Activated CD4-positive, alpha-beta T cell treated with anti-CD3 and anti-CD28 coated beads, Interleukin-2, Interleukin-6, amounts not matched to agents 100 ng/mL and 50 ng/mL, durations not matched to agents 16 hours and 8 hours (primary cell): ENCODE measurements at regions not wholly inside any gene's neighbourhood (a gene's known extent, or its start where the extent isn't known, plus 50 kb on each side); places are given as distances from the start of the nearest gene placed in this dataset.

Source experiments
- DNase-seq: peaks from one replicate; pipeline ENCODE4 v3.0.0-alpha.2; 2020

DNA sequence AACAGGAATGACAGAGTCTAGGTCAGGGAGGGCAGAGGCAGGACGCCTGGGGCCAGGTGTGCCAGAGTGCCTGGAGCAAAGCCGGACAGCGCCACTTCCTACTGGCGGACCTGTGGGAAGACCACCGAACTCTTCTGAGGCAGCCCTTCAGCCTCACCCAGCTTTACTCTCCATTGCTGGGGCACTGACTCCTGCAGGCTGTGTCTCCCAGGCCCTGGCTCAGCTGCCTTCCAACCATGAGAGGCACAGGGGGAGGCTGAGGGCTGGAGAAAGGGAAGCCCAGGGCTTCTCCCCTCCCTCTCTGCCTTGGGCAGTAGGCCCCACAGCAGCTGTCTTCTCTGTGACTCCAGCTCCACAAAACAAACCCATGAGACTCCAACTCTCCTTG lies 139.6 kb upstream of the UNC5B start:
- DNase-seq: no peak

DNA sequence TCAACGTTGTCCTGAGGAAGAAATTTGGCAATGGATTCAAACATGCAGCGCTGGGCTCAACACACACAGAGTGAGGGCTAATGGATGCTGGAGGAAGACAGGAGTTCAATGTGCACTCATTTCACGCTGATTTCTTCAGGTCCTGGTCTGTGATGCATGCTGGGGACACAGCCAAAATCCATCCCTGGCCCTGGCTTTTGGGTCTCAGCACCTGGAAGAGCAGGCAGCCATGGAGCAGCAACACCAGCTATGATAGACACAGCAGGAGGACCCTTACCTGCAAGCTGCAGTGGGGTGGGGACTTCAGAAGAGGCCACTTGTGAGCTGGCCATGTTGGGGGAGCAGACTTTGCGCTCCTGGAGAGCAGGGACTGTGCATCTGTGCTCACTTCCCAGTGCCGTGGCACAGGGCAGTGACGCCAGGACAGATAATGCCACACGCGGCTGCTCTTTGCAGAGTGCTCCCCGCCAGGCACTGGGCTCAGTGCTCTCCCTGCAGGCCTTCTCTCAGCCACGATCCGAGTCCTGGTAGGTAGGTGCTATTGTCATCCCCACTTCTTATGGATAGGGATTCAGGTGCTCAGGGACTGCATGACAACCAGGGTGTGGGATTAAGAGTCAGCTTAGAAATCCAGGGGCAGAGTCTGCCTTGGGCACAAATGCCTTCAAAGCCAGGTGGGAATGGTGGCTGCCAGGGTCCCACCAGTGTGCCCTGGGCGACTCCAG lies 138.8 kb upstream of the UNC5B start:
- no peak for DNase-seq

DNA sequence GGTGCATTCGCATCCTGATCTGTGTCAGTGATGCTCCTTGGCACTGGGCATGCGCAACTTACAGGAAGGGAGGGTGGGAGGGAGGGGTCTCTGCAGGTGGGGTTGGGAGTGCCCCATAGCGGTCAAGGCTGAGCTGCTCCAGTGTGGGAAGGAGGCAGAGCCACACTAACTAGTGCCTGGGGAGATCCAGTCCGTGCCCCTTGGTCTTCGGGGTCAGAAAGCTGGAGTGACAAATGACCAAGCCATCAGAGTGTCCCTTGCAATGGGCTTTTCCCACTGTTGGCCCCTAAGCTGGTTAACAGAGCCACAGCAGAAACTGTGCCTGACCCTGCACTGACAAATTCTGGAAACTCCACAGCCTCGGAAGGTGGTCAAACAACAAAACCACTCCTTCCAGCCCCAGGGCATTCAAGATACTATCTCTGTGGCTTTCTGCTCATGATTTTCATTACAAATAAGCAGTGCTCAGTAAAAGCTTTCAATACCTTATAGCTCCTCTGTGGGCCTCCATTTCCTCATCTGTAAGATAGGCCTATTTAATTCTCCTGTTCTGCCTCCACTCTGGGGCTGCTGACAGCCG lies 138.1 kb upstream of the UNC5B start:
- no peak for DNase-seq

DNA sequence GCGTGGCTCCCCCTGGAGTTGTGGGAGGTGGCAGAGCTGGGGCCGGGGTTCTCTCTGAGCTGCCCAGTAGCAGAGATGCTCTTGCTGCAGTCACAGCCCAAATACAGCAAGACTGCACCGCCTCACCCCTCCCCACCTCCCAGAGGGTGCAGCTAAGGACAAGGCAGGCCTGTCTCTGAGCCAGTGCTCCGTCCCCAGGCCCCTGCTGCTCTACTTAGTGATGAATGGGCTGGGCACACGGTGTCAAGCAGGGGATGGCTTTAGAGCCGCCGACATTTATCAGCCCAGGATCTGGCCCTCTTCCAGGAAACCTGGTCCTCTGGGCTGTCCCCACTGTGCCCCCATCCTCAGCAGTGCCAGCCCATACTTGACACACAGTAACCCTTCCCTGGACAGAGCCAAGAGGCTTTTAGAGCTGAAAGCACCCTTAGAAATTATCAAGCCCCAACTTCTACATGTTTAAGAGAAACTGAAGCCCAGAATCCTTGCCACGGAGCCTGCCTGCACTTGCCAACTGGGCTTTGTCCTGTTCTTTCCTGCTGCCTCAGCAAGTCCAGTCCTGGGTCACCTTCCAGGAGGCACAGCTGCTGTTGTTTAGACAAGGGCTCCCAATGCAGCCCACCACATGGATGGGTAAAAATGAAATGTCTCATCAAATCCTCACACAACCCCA lies 137.1 kb upstream of the UNC5B start:
- DNase-seq: no peak

DNA sequence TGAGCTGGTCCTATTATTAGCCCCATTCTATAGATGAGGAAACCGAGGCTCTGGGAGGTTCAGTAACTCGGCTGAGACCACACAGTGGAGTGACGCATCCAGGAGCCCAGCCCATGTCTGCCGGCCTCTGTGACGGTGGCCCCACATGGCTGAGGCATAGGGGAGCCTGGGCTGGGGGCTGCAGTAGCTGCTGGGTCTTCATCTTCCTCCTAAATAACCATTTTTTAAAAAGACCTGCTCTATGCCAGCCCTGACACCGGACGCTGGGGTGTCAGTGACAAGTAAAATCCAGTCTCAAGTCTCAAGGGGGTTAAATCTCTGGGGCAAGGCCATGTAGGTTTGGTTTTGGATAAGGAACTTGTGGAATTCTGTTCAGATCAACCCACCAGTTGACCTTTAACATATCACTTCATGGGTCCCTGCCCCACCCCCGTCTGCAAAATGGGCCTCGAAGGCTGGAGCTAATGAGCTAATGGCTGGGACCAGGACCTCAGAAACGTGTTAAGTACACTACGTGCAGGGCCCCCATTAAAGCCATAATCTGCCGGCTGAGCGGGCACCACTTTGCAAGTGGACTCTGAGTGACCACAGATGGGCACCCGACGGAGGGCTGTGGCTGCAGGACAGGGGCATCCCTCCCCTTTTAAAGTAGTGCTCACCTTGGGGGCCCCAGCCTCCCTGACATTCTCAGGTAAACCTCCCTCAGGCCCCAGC lies 136.5 kb upstream of the UNC5B start:
- DNase-seq: no peak

DNA sequence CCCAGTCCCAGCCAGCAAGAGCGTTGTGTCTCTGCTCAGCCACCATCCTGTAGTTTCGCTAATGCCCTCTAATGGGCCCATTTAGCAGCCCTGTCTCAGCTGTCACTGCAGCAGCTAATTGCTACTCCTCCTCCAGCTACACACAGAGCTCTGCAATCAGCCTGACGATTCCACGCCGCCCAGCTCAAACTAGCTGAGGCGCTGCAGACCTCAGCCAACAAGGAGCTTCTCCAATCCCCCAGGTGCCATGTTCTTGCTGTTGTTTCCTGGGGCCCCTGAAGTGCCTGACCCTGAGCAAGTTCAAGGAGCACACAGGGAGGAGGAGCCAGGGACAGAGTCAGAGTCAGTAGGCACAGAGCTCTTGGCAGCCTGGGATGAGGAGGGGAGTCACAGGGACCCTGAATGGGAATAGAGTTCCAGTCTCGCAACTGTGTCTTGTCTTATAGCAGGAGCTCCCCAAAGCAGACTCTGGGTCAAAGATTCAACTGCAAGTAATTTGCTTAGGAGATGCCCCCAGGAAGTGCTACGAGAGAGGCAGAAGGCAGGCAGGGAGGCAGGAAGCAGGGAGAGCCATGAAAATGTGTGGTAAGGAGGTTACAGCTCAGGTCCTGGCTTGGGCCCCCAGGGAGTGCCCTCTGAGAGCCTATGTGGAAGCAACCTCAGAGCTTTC lies 135.8 kb upstream of the UNC5B start:
- no peak for DNase-seq

DNA sequence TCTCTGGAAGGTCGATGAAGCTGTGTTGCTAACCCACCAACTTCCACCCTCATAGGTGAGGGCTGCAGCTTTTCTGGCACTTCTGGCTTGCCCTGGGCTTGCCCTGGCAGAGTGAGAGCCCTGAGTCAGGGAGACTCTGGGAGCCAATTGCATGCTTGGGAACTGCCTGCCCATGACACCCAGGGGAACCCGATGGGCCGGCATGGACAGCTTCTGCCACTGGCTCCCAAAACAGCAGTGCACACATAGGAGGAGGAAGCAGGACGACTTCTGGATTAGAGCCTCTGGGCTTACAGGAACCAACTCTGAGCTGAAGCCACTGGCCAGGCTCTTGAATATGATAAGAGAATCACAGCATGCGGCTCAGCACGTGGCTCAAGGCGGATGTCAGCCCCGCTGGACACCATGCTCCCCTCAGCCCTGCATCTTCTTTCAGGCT lies 135.2 kb upstream of the UNC5B start:
- no peak for DNase-seq

DNA sequence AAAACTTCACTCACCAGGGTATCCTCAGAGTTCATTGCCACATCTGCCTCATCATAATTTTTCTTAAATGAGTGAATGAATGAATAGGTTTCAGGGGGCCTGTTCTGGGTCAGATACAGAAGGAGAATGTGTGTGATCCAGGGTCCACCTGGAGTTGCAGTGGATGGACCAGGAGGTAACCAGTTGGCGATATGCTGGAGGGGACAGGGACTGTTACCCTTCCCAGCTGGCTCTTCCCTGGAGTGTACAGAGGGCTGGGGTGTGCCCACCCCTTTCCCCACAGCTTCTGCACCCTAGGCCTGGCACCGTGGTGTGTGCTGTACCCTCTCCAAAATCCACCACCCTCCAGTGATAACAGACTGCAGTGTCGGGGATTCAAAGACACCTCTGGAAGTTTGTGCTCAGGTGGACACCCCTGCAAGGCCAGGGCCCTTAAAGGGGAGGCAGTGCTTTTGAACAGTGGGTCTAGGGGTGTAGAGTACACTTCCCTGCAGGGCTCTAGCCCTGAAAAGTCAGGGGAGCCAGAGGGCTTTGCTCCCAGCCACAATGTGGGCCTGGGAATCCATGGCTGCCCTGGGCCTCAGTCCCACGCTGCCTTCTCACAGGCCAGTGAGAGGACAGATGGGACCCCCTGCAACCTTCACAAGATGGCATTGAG lies 134.4 kb upstream of the UNC5B start:
- no peak for DNase-seq

DNA sequence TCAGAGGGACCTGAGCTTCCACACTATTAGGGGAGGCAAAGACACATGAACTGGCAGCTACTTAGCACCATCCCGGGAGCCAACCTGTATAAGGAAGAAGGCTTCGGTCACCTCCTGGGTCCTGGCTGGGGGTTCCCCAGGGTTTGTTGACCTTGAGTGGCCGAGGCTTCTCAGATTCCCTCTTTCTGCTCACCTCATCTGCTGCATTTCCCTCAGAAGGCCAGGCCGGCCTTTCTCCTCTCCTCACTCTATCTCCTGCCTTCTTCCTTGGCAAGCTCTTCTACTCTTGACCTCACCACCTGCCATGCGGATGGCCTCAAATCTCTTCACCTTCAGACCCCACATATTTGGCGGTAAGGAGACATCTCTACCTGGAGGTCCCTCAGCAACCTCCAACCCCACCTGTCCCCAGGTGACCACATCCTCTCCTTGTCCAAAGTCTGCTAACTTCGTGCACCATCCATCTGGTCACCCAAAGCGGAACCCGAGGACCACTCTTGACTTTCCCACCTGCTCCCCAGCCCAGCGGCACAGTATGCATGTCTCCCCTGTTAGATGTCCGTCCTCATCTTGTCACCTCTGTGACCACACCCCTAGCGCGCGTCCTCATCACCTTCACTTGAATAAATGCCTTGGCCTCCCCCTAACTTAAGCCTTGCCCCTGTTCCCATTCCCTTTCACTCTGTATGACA lies 133.8 kb upstream of the UNC5B start:
- DNase-seq: no peak

DNA sequence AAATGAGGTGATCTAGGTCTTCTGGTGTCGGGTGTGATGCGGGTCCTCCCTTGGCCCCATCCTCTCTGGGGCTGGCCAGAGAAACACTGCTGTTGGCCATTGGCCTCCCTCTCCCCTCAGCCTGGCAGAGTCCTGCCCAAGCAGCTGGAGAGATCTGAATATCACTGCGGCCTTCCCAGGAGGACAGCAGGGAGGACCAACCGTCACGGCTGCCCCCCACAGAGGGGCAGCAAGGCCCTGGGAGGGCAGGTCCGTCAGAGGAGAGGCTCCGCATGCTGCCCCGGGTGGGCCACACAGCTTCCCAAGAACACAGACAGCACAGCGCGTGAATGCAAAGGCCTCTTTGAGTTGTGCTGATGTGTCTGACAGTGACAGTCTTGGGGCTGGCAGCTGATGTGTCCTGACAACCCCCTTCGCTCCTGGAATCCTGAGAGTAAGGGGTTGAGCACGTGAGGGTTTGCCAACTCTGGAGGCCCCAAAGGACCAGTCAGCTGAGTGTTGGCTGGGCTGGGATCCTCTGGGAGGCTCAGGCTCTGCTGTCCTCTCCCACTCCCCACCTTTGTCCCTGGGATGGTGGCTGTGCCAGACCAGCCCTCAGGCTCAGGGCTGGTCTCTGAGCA lies 132.5 kb upstream of the UNC5B start:
- no peak for DNase-seq

DNA sequence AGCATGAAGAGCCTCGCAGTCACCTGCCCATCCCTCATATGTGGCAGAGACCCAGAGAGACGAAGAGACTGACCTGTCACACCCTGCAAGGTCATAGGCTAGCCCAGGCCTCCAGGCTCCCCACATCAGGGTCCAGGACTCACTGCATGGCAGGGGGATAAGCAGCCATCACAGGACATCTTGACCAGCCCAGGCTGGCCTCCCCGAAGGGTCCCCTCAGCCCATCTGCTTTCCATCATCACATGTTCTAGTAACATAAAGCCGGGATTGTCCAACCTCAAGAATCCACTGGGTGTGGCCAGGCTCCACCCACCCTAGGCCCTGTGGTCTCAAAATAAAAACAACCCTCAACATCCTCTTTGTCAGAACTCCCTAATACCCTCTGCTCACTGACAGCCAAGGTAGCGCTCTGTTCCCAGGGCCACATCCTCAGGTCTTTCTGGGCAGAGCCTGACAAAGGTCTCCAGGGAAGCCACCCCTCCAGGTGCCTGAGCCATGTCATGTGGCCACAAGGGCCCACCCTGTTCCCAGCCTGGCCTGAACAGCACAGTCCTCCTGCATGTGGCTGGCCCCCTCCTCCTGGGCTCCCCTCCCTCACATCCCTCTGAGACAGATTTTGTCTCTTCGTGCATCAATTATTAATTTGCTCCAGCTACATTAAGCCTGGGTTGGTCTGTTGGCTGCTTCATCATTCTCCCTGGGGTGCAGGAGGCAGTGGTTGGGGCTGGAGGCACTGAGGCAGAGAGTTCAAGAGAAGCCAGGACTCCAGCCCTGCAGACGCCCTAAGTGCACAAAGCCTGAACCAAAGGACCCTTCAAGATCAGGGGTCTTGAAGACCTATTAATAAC lies 131.8 kb upstream of the UNC5B start:
- no peak for DNase-seq

DNA sequence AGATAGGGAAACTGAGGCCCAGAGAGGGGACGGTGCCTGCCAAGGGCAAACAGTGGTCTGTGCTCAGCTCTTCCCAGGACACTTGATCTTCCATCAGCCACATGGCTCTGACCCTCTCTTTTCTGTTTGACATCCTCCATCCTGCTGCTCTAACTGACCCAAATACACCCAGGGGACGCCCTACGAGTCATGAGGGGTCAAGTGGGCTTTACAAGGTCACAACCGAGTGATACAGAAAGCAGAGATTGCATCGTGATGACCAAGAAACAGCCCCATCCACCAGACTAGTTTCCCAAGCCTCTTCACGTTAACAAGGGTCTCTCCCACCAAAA lies 131.2 kb upstream of the UNC5B start:
- no peak for DNase-seq

DNA sequence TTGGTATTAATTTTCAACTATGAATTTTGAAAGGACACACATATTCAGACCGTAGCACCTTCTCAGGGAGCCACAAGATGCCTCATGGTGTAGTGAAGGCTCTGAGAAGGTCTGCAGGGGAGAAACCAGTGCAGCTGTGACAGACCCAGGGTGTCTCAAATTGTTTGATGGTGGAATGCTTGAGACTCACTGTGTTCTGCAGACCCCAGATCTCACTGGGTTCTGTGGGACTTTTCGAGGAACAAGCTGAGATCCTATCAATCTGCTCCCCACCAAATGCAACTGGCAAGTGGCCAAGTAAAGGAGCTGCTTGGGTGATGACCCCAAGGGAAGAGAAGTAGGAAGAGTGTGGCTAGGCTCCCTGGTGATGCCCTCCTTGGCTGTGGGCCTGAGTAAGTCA lies 130.5 kb upstream of the UNC5B start:
- no peak for DNase-seq

DNA sequence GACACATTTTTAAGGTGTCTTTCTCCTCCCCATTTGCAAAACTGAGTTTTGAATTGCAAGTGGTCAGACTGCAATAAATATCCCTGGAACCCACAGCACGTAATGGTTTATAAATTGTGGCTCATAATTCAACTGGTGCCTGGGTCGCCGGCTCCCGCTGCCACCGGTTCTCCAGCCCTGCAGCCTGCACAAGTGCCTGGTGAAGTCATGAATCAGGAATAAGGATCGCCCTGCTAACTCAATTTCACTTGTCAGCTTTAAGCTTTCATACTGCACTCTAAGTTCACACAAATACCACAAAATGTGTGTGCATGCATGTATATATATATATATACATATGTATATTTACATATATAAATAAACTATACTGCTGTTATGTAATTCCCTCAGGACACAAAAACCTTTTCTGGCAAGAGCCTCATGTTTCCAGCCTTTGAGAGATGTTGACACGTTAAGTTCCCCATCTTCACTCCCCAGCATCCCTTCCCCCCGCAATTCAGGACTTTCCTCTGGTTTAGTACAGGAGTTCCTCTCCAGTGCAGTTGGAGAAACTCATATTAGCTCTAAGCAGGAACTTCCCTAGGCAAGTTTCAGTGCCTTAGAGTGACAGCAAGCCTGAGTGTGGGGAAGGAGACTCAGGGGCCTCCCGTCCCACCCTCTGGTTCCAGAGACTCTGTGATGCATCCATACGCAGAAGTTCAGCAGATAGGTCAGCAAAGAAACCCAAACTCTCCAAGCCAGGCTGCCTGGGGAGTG lies 129.2 kb upstream of the UNC5B start:
- no peak for DNase-seq

DNA sequence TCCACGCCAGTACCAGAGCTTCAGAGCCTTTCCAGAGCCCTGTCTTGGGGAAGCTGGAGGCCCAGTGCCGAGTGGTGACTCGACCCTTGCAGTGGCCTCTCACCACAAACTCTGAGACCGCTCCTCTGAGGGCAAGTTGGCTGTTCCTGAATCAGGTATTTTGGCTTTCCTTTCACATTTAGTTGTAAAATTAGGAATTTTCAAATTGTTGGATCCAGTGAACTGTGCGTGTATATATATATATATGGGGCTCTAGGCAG lies 128.7 kb upstream of the UNC5B start:
- DNase-seq: no peak

DNA sequence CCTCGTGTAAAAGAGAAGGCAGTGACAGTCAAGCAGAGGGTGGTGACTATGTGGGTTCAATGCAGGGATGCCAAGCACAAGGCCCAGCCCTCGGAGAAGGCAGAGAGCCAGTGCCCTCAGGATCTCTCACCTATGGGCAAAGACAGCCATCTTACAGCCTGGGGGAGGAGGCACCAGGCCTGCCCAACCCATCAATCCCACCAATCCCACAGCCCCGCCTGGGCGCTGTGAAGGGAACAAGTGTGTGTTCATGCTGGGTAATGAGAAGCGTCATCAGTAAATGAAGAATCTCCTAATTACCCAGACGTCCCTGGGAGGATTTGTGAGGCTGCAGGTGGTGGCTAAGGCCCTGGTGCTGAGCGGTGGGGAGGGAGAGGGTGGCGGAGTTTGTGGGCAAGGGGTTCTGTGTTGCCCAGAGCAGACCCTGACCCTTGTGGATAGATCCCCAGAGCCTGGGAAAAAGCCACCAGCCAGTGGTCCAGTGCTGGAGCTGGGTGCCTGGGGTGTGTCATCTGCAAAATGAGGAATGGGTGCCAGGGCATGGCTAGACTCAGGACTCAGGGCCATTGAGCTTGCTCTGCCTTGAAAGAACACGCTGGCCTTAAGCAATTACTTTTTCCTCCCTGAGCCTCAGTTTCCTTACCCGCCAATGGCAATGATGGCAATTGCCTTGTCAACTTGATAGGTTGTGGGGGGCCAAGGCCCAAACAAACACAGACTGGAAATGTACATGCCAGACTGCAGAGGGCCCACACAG lies 128.1 kb upstream of the UNC5B start:
- DNase-seq: no peak

DNA sequence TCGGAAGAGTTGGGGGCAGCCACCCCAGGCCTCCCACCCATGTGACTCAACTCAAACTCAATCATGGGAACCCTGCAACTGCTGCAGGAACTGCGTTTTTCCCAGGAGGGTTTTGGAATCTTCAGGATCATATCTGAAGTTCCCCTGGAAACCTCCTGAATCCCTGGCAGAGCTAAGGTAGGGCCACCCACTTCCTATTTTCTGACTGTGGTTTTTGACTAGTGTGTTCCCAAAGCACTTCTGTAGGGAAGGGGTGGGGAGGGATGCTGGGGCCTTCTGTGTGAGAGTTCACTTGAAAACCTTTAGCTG lies 127.6 kb upstream of the UNC5B start:
- DNase-seq: no peak

DNA sequence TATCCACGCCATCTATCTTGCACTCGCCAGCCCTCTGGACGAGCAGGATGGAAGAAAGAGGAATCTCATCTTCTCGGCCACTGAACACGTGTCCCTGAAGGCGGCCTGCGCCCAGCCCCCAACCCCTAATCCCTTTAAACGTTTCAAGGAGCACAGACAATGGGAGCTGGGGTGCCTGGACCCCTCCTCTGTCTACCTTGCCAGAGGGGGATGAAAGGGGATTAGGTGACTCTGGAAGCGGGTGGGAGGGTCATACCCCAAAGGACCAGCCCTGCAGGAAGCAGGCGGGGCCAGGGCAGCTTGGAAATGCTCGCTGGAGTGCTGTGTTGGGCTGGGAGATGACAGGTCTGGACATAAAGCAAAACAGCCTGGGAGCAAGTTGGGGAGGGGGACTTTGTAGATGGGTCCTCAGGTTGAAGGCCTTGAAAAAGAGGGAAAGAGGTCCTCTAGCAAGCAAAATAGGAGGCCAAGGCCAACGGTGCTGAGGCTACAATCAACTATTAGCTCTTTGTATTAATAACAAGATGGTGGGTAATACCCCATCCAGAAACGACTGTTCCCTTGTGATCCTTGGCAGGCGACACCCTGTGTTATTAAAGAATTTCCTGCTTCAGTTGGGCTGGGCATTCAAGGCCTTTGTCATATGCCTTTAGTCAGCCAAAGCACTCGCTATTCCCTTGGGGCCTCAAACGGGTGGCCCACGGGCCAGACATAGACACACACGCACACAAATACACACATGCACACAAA lies 126.5 kb upstream of the UNC5B start:
- no peak for DNase-seq
